T-helper 1 cell treated with Interleukin-12 subunit alpha and Interleukin-12 subunit beta and Interleukin-4 antibody, amounts not matched to agents 30 μg/mL and 1 μg/mL, for 36 hours (primary cell): ENCODE measurements at regions not wholly inside any gene's neighbourhood (a gene's known extent, or its start where the extent isn't known, plus 50 kb on each side); places are given as distances from the start of the nearest gene placed in this dataset.
"Not testable (repeated sequence)": the region's sequence is repeated elsewhere in the genome, so short reads cannot be mapped to it uniquely, and the experiment has no call there.

Experiments used
- H3K27ac Mint-ChIP-seq: one replicate; pipeline ENCODE4 v1.8.0; 2021; ENCODE audit warnings: mild to moderate bottlenecking, mixed read lengths
- H3K27me3 Mint-ChIP-seq: one replicate; pipeline ENCODE4 v1.8.0; 2021; ENCODE audit warnings: low read depth, mixed read lengths
- H3K36me3 Mint-ChIP-seq: one replicate; pipeline ENCODE4 v1.8.0; 2021; ENCODE audit warnings: low read depth, mixed read lengths
- H3K4me1 Mint-ChIP-seq: one replicate; pipeline ENCODE4 v1.8.0; 2021; ENCODE audit warnings: low read depth, mixed read lengths
- H3K4me3 Mint-ChIP-seq: one replicate; pipeline ENCODE4 v1.8.0; 2021; ENCODE audit warnings: mild to moderate bottlenecking, moderate library complexity, mixed read lengths
- H3K9me3 Mint-ChIP-seq: one replicate; pipeline ENCODE4 v1.8.0; 2021; ENCODE audit warnings: mixed read lengths

GRCh38 chr2:107136733-107137132, 250.8 kb upstream of the ST6GAL2 start:
- no peaks in the 10 kb centered on the region for H3K36me3 Mint-ChIP-seq
- H3K9me3 Mint-ChIP-seq: no peaks in the 10 kb centered on the region
- H3K4me1 Mint-ChIP-seq: no peaks in the 10 kb centered on the region
- no peak overlapping the region for H3K4me3 Mint-ChIP-seq
- H3K27ac Mint-ChIP-seq: no peak overlapping the region
- H3K27me3 Mint-ChIP-seq: no peaks in the 10 kb centered on the region

DNA sequence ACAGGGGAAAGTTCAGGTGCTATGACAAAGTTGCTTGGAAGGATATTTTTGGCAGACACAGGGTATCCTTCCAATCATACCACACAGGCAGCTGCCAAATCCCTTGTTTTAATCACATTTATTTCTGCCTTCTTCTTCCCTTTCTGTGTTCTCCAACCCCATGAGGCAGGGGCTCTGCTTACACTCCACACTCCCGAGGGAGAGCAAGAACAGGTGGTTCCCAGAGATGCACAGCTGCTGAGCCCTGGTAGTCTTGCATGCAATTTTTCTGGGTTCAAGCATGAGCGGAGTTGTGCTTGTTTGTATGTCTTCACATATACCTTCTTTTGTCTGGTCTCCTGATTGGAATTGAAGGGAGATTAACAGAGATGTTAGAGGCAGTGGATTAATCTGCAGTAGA, 251.7 kb upstream of the ST6GAL2 start:
- peaks cover 3% of the 10 kb centered on the region for H3K9me3 Mint-ChIP-seq
- no peaks in the 10 kb centered on the region for H3K4me1 Mint-ChIP-seq
- no peaks in the 10 kb centered on the region for H3K36me3 Mint-ChIP-seq
- no peak overlapping the region for H3K4me3 Mint-ChIP-seq
- no peak overlapping the region for H3K27ac Mint-ChIP-seq
- H3K27me3 Mint-ChIP-seq: no peaks in the 10 kb centered on the region

DNA sequence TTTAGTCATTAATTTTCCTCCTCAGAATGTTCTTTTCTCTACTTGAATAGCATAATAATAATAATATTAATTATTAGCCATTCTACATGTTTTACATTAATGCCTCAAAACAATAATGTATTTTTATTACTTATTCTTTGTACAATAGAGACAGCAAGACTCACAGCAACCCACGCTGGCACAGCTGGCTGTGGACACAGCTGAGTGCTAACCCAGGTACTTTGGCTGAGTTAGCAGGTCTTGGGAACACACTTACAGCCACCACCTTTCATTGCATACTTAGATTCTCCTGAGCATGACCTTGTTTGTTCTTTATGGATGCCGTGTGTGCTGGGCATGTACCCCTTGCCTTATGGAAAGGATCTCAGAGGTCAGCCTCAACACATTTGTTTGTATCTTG, 260.2 kb upstream of the ST6GAL2 start:
- Mint-ChIP-seq H3K9me3 (peaks cover 3% of the 10 kb centered on the region), H3K4me3 (no peak overlapping the region), H3K4me1 (no peaks in the 10 kb centered on the region), H3K27me3 (no peaks in the 10 kb centered on the region), H3K27ac (no peak overlapping the region), H3K36me3 (no peaks in the 10 kb centered on the region)

DNA sequence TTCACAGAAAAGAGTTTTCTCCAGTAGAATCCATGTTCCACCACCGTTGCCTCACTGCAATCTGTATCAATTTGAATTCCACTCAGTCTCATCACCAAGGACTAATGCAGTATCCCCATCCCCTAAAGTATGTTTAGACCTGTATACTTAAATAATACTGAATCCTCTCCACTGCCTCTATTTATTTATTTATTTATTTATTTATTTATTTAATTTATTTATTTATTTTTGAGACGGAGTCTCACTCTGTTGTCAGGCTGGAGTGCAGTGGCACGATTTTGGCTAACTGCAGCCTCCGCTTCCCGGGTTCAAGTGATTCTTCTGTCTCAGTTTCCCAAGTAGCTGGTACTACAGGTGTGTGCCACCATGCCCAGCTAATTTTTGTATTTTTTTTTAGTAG, 260.7 kb upstream of the ST6GAL2 start:
- H3K9me3 Mint-ChIP-seq, H3K4me1 Mint-ChIP-seq, H3K36me3 Mint-ChIP-seq, H3K4me3 Mint-ChIP-seq, H3K27ac Mint-ChIP-seq, H3K27me3 Mint-ChIP-seq: not testable (repeated sequence)

GRCh38 chr2:107148055-107148454, 262.1 kb upstream of the ST6GAL2 start:
- Mint-ChIP-seq H3K27ac (no peak overlapping the region), H3K36me3 (no peaks in the 10 kb centered on the region), H3K4me1 (no peaks in the 10 kb centered on the region)

GRCh38 chr2:107148496-107148895, 262.5 kb upstream of the ST6GAL2 start:
- no peak overlapping the region for H3K4me3 Mint-ChIP-seq
- no peaks in the 10 kb centered on the region for H3K4me1 Mint-ChIP-seq
- no peaks in the 10 kb centered on the region for H3K9me3 Mint-ChIP-seq
- H3K27me3 Mint-ChIP-seq: no peaks in the 10 kb centered on the region
- H3K27ac Mint-ChIP-seq: no peak overlapping the region
- H3K36me3 Mint-ChIP-seq: no peaks in the 10 kb centered on the region

More at GRCh38 chr2:107148055-107148454, 262.1 kb upstream of the ST6GAL2 start:
- H3K27me3 Mint-ChIP-seq: no peaks in the 10 kb centered on the region
- H3K9me3 Mint-ChIP-seq: no peaks in the 10 kb centered on the region
- no peak overlapping the region for H3K4me3 Mint-ChIP-seq

GRCh38 chr2:107160640-107161239, 274.8 kb upstream of the ST6GAL2 start:
- Mint-ChIP-seq H3K36me3 (no peaks in the 10 kb centered on the region), H3K4me3 (no peak overlapping the region), H3K27me3 (no peaks in the 10 kb centered on the region), H3K9me3 (peaks cover 4% of the 10 kb centered on the region), H3K4me1 (peaks cover 1% of the 10 kb centered on the region), H3K27ac (no peak overlapping the region)

- Mint-ChIP-seq H3K4me1 (no peaks in the 10 kb centered on the region), H3K36me3 (no peaks in the 10 kb centered on the region), H3K4me3 (no peak overlapping the region), H3K9me3 (no peaks in the 10 kb centered on the region), H3K27me3 (no peaks in the 10 kb centered on the region), H3K27ac (no peak overlapping the region)
Observed at GRCh38 chr2:107168141-107168540, 282.2 kb upstream of the ST6GAL2 start.

DNA sequence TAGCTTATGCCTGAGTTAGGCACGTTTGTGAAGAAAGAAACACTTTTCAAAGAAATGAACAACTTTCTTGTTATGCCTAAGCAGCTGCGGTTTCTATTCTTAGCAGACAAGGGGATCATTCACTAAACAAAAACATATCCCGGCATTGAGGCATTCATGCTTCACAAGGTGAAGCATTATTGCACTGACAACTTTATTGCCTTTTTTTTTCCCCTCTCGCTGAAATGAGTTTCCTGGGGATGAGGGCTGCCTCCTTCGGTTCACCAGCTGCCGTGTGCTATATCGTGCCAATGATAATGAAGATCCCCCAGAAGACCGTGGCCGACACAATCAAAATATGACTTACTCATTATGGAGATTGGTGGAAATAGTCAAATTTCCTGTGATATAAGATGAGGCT, 288.2 kb upstream of the ST6GAL2 start:
- H3K4me3 Mint-ChIP-seq: no peak overlapping the region
- no peaks in the 10 kb centered on the region for H3K9me3 Mint-ChIP-seq
- no peaks in the 10 kb centered on the region for H3K36me3 Mint-ChIP-seq
- H3K4me1 Mint-ChIP-seq: no peaks in the 10 kb centered on the region
- H3K27me3 Mint-ChIP-seq: no peaks in the 10 kb centered on the region
- no peak overlapping the region for H3K27ac Mint-ChIP-seq

DNA sequence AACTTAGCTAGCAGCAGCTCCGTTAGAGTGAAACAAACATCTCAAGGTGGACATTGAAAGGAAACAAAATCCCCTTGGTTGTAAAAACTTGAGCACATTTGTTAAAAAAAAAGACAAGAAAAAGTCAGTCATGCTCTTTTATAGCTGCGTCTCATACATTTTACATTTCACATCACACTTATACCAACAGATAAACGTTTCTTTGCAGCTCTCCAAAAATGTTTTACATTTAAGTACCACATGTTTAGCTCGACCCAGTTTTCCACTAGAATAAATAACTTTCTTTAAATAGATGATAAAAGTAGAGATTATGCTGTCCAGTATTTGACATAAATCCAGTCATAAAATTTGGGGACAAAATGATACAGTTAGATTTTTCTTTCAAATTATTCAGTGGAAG, 297.0 kb upstream of the ST6GAL2 start:
- Mint-ChIP-seq H3K9me3 (no peaks in the 10 kb centered on the region), H3K36me3 (no peaks in the 10 kb centered on the region), H3K4me3 (no peak overlapping the region), H3K4me1 (no peaks in the 10 kb centered on the region), H3K27me3 (no peaks in the 10 kb centered on the region), H3K27ac (no peak overlapping the region)

- Mint-ChIP-seq H3K4me1 (no peaks in the 10 kb centered on the region), H3K36me3 (no peaks in the 10 kb centered on the region), H3K27ac (no peak overlapping the region), H3K27me3 (no peaks in the 10 kb centered on the region), H3K4me3 (no peak overlapping the region), H3K9me3 (peaks cover 8% of the 10 kb centered on the region)
Observed at GRCh38 chr2:107187870-107188269, 301.9 kb upstream of the ST6GAL2 start.

GRCh38 chr2:107195631-107196030, 309.7 kb upstream of the ST6GAL2 start:
- no peaks in the 10 kb centered on the region for H3K36me3 Mint-ChIP-seq
- no peaks in the 10 kb centered on the region for H3K4me1 Mint-ChIP-seq
- no peaks in the 10 kb centered on the region for H3K27me3 Mint-ChIP-seq
- no peaks in the 10 kb centered on the region for H3K9me3 Mint-ChIP-seq
- H3K4me3 Mint-ChIP-seq: no peak overlapping the region
- no peak overlapping the region for H3K27ac Mint-ChIP-seq

DNA sequence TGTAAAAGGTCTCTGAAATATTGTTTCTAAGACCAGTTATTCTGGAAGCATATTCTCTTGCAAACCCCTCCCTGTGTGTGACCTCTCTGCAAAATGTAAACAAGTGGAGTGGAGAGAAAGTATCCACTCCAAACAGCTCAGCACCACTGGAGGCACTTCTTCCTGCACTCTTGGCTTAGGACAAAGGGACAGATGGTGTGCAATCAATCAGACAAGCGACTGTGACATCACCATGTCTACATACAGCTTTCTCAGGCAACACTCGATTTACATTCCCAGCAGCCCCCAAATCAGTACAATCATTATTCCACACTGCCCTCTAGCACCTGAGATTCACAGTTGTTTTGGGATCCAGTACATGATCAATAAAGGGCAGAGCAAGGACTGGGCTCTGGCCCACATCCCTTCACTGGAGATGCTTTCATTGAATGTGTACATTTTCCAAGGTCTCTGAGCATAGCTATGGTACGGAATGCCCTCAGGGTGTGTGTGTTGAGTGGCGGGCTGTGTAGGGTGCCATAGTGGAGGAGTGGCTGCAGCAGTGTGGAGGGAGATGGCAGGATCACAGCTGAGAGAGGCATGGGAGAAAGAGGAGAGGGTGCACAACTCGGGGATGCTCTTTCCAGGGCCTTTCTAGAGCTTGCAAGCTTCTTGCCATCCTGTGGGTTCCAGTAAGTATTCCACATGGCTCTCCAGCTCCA, 311.8 kb upstream of the ST6GAL2 start:
- Mint-ChIP-seq H3K27me3 (no peaks in the 10 kb centered on the region), H3K36me3 (no peaks in the 10 kb centered on the region), H3K4me3 (no peak overlapping the region), H3K4me1 (no peaks in the 10 kb centered on the region), H3K27ac (no peak overlapping the region), H3K9me3 (no peaks in the 10 kb centered on the region)

DNA sequence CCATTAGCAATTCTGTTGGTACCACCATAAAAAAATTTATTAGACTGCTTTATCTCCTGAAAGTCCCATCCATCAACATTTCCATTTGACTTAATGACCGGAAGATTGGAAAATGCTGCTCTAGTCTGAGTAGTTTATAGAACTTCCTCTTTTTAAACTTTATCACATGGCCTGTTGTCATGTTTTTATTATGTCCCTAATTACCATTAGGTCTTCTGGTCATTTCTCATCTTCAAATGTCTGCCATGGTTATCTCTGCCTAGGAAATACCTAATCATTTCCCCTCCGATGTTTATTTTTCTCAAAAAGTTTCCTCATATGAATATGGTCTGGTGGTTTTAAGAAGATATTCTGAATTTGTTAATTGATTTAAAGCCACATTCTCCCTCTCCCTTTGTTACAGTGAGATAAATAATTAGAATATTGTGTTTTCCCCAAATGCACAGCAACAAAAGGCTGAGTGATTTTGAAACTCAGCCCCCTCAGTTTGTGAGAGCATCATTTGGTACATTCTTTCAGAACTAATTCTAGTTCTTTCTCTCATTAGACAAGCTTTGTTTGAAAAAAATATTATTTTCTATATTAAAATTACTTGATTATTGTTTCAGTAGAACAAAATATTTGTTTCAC, 317.1 kb upstream of the ST6GAL2 start:
- no peak overlapping the region for H3K27ac Mint-ChIP-seq
- H3K9me3 Mint-ChIP-seq: no peaks in the 10 kb centered on the region
- no peaks in the 10 kb centered on the region for H3K4me1 Mint-ChIP-seq
- H3K4me3 Mint-ChIP-seq: no peak overlapping the region
- no peaks in the 10 kb centered on the region for H3K27me3 Mint-ChIP-seq
- H3K36me3 Mint-ChIP-seq: no peaks in the 10 kb centered on the region
